A673 (cell line): ENCODE measurements at regions not wholly inside any gene's neighbourhood (a gene's known extent, or its start where the extent isn't known, plus 50 kb on each side); places are given as distances from the start of the nearest gene placed in this dataset.

Experiments
- BruUV-seq: library from RNA; stranded (reverse); fragments of 400-500 nt; replicated peaks from 2 replicates; lab custom pipeline; 2021; lab: Mats Ljungman, UMichigan
- CTCF ChIA-PET: fragments of 300-600 bp; sonication (Branson Sonifier 250); formaldehyde crosslinking; loops from one replicate; lab custom pipeline; 2022; ENCODE audit warnings: antibody characterized with exemption; lab: Charles Lee
- POLR2A ChIA-PET: fragments of 300-600 bp; sonication (Branson Sonifier 250); formaldehyde crosslinking; loops from one replicate; lab custom pipeline; 2022; ENCODE audit warnings: antibody characterized with exemption; ENCODE audit not compliant: low non-redundant PET; lab: Charles Lee
- DNase-seq: peaks from one replicate; pipeline ENCODE4 v3.0.0-alpha.2; 2015; ENCODE audit warnings: low spot score
- H3K27ac ChIP-seq: fragments of 200-600 bp; sonication (generic); 2 replicates; pipeline ENCODE4 v1.5.1; 2016; ENCODE audit warnings: mixed run types, low read depth, mild to moderate bottlenecking, mixed read lengths, antibody characterized with exemption, low read length; ENCODE audit not compliant: poor library complexity, severe bottlenecking
- H3K27me3 ChIP-seq: fragments of 200-600 bp; sonication (generic); replicated peaks from 2 replicates; pipeline ENCODE4 v1.6.1; 2017; ENCODE audit warnings: mixed run types, low read depth, mild to moderate bottlenecking, mixed read lengths, antibody characterized with exemption, low read length; ENCODE audit not compliant: insufficient read depth, poor library complexity
- H3K36me3 ChIP-seq: fragments of 200-600 bp; sonication (generic); 2 replicates; pipeline ENCODE4 v1.6.1; 2016; ENCODE audit warnings: mixed run types, mild to moderate bottlenecking, mixed read lengths, antibody characterized with exemption, low read length; ENCODE audit not compliant: insufficient read depth, poor library complexity, severe bottlenecking
- H3K4me1 ChIP-seq: fragments of 200-600 bp; sonication (generic); 2 replicates; pipeline ENCODE4 v1.6.1; 2017; ENCODE audit warnings: mixed run types, mild to moderate bottlenecking, mixed read lengths, antibody characterized with exemption, low read length; ENCODE audit not compliant: insufficient read depth, poor library complexity, severe bottlenecking
- H3K4me3 ChIP-seq: fragments of 200-600 bp; sonication (generic); 2 replicates; pipeline ENCODE4 v1.5.1; 2016; ENCODE audit warnings: low read depth, mixed run types, mild to moderate bottlenecking, mixed read lengths, low read length; ENCODE audit not compliant: poor library complexity, severe bottlenecking
- H3K9me3 ChIP-seq: fragments of 200-600 bp; sonication (generic); 2 replicates; pipeline ENCODE4 v1.6.1; 2016; ENCODE audit warnings: mixed run types, low read depth, mild to moderate bottlenecking, mixed read lengths, antibody characterized with exemption, low read length; ENCODE audit not compliant: poor library complexity, severe bottlenecking
- CTCF ChIP-seq: fragments of 300-800, 200-600 bp; sonication (generic); conservative IDR thresholded peaks from 2 replicates; pipeline ENCODE4 v1.5.1; 2017; ENCODE audit warnings: low read depth, mild to moderate bottlenecking, antibody characterized with exemption, low read length, moderate library complexity, mixed read lengths
- EZH2 ChIP-seq: fragments of 200-600 bp; sonication (generic); IDR thresholded peaks from 2 replicates; pipeline ENCODE4 v1.6.1; 2017; ENCODE audit warnings: borderline replicate concordance, low read depth, mild to moderate bottlenecking, mixed read lengths, antibody characterized with exemption, low read length; ENCODE audit not compliant: poor library complexity, severe bottlenecking
- intact Hi-C: fragments of 100-400 bp; cut with micrococcal nuclease; formaldehyde crosslinking; loops from one replicate; pipeline ENCODE4 v1.10.0; 2022; ENCODE audit not compliant: unreplicated experiment

GRCh38 chr4:153045111-153045982, 109.2 kb downstream of the FHDC1 start:
- Histone ChIP-seq H3K27ac (no peak overlapping the region), H3K4me1 (no peaks in the 10 kb centered on the region), H3K36me3 (no peaks in the 10 kb centered on the region), H3K9me3 (no peaks in the 10 kb centered on the region), H3K27me3 (no peaks in the 10 kb centered on the region), H3K4me3 (no peak overlapping the region)
- TF ChIP-seq EZH2 (no peak), CTCF (no peak)
- ChIA-PET POLR2A (interaction anchor here (0.6 kb wide), 1 partner anchor 10 kb away, joined by 3 read pairs; no protein-coding TSS in a partner anchor), CTCF (no interaction called here)
- no peak for DNase-seq
- no TSS peak for BruUV-seq
- intact Hi-C loops: no loop called here

- no peaks in the 10 kb centered on the region for H3K27me3 ChIP-seq
- H3K27ac ChIP-seq: no peak overlapping the region
- H3K4me1 ChIP-seq: no peaks in the 10 kb centered on the region
- no peaks in the 10 kb centered on the region for H3K36me3 ChIP-seq
- intact Hi-C loops: no loop called here
- no peak for TF ChIP-seq EZH2
- no peak for TF ChIP-seq CTCF
- H3K4me3 ChIP-seq: no peak overlapping the region
- H3K9me3 ChIP-seq: no peaks in the 10 kb centered on the region
- ChIA-PET CTCF (no interaction called here), POLR2A (no interaction called here)
- BruUV-seq: no TSS peak
- no peak for DNase-seq
Observed at GRCh38 chr4:153058671-153059060, 122.5 kb downstream of the FHDC1 start.

GRCh38 chr4:153060196-153060595, 124.1 kb downstream of the FHDC1 start:
- ChIA-PET POLR2A (no interaction called here), CTCF (no interaction called here)
- no peaks in the 10 kb centered on the region for H3K9me3 ChIP-seq
- intact Hi-C loops: no loop called here
- DNase-seq: no peak
- TF ChIP-seq CTCF: no peak
- no peak for TF ChIP-seq EZH2
- no peaks in the 10 kb centered on the region for H3K4me1 ChIP-seq
- no TSS peak for BruUV-seq
- no peak overlapping the region for H3K4me3 ChIP-seq
- H3K27ac ChIP-seq: no peak overlapping the region
- no peaks in the 10 kb centered on the region for H3K27me3 ChIP-seq
- no peaks in the 10 kb centered on the region for H3K36me3 ChIP-seq
